Kasumi-1 (cell line): ENCODE measurements at regions not wholly inside any gene's neighbourhood (a gene's known extent, or its start where the extent isn't known, plus 50 kb on each side); places are given as distances from the start of the nearest gene placed in this dataset.
A peak's percentile ranks its signal among the peaks of the same experiment; 100 is the strongest.
"Not testable (repeated sequence)": the region's sequence is repeated elsewhere in the genome, so short reads cannot be mapped to it uniquely, and the experiment has no call there.

Source experiments
- DNase-seq, 2 experiments: peaks; one replicate each; lab custom pipeline; 2025; lab: John Stamatoyannopoulos, UW

DNA sequence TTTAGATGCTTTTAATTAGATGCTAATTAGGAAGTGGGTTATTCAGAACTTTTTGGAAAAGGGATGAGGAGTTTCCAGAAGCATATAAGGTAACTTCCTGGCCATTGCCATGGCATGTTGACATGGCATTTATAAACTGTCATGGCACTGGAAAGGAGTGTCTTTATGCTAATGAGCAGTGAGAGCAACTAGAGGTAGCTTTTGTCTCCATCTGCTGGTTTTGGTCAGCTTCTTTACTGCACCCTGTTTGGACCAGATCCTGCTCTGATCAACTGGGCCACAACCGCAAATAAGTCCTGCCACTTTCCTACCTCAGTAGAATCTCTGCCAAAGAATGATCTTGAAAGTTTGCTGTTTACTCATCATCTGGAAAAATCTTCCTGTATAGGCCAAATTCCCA lies 193.6 kb downstream of the FAM72C start:
- DNase-seq: not testable (repeated sequence)

DNA sequence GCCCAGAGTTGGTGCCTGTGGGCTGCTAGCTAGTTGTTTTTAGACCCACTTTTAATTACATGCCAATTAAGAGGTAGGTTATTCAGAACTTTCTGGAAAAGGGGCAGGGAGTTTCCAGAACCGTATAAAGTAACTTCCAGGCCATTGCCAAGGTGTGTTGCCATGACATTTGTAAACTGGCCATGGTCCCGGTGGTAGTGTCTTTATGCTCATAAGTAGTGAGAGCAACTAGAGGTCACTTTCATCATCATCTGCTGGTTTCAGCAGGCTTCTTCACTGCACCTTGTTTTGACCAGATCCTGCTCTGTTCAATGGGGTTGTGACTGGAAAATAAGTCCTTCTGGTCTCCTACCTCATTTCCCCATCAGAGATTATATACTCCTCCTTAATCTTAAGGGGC lies 207.0 kb downstream of the FAM72C start:
- DNase-seq: not testable (repeated sequence)

DNA sequence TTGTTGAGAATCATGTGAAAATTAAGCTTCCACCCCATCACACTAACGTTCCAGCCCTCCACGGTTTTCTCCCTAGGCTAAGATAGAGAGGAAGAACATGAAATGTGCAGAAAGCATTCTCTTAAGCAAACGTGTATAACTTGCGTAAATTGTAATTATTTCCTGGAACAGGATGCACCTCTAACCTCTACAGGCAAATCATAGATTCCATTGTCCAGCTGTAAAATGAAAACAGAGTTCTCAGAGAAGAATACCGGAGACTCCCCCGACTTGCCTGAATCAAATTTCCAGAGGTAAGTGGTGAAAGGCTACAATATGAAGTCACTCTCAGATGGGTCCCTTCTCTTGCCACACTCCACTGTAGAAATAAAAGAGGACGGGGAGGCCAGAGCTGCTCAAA lies 211.4 kb downstream of the FAM72C start:
- not testable (repeated sequence) for DNase-seq

DNA sequence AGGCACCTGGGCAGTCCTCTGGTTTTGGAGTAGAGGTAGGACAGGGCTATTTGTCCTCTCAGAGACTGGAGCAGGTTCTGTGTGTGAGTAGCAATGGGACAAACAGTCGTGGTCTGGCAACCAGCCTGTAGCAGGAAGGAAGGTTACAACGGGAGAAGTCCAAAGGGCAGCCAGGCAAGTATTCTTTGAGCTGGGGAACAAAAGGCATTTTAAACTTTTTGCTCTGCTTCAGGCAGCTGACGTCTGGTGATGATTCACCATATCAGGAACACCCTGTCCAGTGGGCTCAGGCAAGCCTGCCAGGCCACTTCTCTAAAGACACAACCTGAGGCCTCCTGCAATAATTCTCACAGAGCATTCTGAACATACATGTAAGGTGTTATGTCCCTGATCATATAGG lies 215.8 kb downstream of the FAM72C start:
- not testable (repeated sequence) for DNase-seq

DNA sequence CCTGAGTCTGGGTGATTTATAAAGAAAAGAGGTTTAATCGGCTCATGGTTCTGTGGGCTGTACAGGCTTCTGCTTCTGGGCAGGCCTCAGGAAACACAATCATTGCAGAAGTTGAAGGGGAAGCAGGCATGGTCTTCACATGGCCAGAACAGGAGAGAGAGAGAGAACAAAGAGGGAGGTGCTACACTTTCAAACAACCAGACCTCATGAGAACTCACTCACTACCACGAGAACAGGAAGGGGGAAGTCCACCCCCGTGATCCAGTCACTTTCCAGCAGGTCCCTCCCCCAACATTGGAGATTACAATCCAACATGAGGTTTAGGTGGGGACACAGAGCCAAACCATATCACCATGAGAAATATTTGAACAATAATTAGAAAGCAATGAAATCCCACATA lies 222.9 kb downstream of the FAM72C start:
- peak; percentile 32 to 45 for DNase-seq

DNA sequence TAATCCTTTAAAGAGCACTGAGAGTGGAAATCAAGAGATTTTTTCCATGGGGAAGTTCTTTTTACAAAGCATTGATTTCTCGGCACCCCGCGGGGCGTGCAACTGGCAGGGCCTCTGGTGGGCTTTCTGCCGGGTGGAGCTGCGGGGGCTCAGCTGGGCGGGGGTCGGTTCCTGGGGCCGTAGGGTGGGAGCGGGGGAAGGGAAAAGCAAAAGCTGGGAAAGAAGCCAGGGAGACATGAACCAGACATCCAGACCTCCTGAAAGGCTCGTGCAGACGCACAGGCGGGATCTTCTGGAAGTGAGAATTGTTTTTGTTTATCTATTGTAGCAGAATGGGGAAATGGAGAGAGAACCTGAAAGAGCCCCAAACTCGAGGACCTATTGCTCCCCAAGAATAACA lies 235.2 kb downstream of the FAM72C start:
- DNase-seq: no peak

DNA sequence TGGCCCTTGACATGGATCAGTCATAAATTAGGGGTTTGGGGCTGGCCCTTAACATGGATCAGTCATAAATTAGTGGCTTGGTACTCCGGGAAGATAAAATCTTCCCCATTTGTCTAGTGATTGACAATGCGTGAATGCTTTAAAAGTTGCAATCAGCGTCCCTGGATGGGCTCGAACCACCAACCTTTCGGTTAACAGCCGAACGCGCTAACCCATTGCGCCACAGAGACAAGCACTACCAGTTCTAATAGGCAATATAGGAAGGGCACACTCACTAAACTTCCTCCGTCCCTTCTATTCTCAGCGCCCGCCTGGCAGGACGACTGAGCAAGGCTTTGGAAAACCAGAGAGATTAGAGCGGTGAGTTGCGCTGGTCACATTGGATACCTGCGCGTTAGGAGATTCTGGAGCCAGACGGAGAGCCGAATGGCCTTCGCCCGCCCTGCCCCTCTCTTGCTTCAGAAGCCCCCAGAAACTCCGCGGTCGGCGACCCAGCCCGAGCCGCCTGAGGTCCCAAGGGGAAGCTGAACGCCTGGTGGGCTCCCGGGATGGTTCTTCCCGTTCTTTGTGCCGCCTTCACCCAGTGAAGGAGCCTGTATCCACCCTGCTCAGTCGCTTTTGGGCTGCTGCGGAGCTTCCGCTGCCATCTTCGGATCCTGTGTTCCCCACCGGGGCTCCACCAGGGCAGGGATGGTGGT lies 235.9 kb downstream of the FAM72C start:
- no peak for DNase-seq

DNA sequence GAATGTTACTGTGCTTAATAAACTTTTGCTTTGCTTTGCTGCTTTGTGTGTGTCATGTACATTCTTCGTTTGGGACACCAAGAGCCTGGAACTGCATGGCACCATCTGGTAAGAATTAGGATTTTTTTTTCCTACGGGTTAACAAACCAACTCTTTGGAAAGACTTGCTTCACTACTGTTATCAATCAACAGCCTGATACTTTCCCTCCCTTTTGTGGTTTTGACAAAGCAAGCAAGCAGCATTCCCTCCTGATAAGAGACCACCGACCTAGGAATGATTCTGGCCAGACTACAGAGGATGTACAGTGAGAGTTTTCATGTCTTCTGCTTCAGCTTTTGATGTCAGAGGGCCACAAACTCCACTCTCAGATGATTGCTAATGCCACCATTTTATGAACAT lies 237.5 kb downstream of the FAM72C start:
- not testable (repeated sequence) for DNase-seq

DNA sequence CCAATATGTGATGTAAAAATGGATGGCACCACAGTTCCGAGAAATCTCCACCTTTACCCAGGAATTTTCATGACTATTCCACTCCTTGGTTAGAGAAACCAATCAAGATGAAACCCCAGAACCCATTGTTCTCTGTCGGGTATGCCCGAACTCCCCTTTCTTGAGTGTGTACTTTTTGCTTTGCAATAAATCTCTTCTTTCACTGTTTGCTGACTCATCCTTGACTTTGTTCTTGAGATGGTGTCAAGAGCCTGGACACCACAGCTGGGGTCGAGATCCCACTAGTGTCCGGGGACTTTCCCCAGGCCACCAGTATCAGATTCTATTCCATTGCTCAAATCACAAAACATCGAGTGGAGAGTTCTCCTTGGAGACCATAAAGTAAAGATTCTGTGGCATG lies 240.9 kb downstream of the FAM72C start:
- not testable (repeated sequence) for DNase-seq

DNA sequence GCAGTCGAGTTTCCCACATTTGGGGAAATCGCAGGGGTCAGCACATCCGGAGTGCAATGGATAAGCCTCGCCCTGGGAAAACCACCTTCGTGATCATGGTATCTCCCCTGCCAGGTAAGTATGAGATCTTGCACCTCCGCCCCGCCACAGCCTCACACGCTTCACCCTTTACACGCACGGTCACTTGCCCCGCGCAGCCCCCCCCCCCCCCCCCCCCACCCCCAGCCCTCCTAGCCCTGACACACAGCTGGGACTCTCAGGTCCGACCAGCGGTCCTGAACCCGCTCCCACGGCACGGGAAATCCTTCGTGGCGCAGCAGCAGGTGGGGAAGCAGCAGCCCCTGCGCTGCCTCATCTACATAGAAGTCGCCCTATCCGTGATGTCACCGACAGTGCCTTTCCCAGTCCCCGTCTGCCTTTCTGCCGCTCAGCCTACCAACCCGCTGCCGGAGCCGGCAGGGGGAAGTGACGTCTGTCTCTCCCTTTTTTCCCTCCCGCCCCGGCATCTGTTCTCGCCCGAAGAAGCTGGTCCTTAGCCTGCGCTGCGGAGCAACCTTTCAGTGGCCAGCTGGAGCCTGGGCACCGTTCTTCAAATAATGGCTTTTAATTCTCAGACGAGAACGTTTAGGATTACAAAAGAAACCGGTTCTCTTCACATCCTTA lies 242.2 kb downstream of the FAM72C start:
- DNase-seq: not testable (repeated sequence)

DNA sequence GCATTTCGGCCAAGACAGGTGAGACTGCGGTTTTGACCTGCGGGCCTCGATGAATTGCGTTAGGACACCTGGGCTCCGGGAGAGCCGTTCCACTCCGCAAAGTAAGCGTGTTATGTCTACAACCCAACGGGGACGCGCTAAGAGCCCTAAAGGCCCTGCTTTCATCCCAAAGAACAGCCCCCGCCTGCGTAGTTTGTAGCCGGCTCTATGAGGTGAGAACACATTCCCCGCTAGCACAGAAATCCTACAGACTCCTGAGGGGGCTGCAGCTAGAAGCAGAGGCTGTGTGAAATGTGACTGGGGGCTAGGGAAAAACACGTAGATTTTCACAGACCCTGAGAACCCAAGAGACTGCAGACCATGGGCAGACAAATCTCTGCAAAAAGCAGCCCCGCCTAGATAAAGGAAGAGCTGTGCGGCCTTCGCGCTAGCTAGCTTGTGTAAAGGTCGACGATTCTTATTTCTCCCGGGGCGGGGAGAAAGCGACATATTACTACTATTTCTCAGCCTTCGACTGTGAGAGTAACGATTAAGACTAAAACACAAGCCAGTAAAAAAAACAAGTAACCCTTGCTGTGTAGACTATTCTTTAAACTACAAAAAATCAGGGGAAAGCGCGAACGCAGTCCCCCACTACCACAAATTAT lies 242.9 kb downstream of the FAM72C start:
- not testable (repeated sequence) for DNase-seq

DNA sequence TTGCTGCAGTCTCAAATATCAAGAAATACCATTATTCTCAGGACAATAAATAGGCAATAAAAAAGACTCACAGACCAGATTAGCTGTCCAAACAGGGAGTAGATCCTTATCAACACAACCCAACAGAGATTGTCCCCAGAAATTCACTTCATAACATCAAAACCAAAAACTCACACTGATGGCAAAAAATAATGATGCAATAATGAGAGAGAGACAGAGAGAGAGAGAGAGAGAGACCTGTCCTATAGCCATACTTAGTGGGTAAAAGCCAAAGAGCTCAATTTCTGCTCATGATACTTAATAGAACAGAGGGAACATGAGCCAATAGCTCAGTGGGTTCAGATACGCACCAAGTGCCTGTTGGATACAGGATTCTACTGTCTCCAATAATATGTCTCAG lies 244.5 kb downstream of the FAM72C start:
- DNase-seq: no peak

DNA sequence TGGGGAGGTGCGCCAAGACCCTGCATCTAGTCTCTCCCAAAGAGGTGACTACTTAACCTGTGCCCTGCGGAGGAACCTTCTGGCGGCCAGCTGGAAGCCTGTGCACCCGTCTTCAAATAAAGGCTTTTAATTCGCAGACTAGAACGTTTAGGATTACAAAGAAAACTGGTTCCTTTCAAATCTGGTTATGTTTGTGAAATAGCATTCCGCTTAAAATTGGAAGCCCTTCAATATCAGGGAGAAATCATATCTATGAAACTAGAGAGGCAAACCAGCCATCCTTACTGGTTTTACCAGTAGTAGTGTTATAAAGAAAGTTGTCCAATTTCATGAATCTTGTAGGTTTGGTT lies 250.8 kb downstream of the FAM72C start:
- DNase-seq: no peak

DNA sequence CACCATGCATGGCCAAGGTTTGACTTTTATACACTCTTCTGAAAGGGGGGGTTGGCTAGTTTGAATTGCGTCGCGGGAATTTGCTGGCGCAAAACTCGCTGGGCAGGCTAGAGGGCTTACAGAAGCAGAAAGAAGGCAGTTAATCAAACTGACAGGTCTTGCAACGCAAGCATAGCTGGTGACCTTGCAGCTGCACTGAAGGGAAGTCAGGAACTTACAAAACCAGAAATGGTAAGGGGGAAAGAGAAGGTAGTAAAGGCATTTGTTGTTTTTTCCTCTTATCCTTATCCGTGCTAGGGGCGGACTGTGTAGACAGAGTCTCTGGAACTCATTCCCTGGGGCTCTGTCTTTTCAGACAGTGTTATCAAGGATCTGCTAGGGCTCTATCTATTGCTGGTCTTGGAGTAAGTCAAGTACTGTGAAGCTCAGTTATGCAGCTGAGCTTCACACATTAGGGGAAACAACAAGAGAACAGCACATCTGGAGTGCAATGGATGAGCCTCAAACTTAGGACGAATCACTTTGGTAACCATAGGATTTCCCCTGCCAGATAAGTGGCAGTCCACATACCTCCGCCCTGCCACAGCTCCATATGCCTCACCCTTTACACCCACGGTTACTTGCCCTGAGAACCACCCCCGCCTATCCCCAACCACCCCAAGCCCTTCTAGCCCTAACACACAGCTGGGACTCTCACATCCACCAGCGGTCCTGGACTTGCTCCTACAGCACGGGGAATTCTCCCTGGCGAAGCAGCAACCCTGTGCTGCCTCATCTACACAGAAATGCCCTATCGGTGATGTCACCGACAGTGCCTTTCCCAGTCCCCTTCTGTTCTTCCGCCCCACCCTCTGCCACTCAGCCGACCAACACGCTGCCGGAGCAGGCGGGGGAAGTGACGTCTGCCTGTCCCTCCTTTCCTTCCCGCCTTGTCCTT lies 251.4 kb downstream of the FAM72C start:
- peak; percentile 17 to 25 for DNase-seq

DNA sequence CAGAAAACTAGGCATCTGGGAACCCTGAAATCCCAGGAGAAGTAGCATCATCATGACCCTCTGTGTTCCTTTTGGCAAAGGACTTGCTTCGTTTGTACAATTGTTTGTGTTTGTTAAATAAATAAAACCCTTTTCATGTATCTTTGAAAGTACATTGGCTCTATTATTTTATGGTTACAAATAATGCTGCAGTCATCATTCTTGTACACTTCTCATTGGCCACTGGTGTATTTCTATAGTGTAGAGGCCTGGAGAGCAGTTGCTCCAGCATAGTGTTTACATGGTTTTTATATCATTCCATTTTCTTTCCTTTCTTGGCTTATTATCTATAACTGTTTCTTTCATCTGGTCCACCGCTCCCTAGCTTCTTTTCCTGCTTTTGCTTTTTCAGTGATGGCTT lies 253.3 kb downstream of the FAM72C start:
- no peak for DNase-seq

DNA sequence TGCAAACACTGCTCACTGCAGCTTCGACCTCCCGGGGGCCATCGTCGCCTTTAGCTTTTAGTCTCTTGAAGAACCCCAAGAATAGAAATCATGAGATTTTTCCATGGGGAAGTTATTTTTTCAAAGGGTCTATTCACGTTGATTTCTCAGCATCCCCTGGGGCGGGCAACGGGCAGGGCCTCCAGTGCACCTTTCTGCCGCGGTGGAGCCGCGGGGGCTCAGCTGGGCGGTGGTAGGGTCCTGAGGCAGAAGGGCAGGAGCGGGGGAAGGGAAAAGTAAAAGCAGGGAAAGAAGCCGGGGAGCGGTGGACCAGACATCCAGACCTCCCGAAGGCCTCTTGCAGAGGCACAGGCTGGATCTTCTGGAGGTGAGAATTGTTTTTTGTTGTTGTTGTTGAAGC lies 253.8 kb downstream of the FAM72C start:
- DNase-seq: no peak

DNA sequence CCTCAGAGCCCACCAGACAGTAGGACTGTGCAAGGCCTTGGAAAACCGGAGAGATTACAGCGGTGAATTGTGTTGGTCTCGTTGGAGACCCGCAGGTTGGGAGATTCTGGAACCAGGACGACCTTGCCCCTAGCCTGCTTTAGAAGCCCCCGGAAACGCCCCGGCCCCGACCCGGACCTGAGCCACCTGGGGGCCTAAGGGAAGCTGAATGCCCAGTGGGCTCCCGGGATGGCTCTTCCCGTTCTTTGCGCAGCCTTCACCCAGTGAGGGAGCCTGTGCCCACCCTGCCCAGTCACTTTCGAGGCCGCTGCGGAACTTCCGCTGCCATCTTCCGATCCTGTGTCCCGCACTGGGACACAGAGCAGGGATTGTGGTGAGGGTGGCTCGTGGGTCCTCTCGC lies 254.4 kb downstream of the FAM72C start:
- no peak for DNase-seq

DNA sequence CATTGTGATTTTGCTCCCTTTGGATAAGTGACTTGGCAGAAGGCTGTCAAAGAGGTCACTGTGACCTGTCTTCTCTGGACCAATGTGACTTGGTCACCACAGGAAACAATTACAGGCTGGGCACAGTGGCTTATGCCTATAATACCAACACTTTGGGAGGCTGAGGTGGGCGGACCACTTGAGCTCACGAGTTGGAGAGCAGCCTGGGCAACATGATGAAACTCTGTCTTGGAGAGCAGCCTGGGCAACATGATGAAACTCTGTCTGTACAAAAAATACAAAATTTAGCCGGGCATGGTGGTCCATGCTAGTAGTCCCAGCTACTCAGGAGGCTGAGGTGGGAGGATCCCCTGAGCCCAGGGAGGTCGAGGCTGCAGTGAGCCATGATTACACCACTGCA lies 256.9 kb downstream of the FAM72C start:
- not testable (repeated sequence) for DNase-seq

DNA sequence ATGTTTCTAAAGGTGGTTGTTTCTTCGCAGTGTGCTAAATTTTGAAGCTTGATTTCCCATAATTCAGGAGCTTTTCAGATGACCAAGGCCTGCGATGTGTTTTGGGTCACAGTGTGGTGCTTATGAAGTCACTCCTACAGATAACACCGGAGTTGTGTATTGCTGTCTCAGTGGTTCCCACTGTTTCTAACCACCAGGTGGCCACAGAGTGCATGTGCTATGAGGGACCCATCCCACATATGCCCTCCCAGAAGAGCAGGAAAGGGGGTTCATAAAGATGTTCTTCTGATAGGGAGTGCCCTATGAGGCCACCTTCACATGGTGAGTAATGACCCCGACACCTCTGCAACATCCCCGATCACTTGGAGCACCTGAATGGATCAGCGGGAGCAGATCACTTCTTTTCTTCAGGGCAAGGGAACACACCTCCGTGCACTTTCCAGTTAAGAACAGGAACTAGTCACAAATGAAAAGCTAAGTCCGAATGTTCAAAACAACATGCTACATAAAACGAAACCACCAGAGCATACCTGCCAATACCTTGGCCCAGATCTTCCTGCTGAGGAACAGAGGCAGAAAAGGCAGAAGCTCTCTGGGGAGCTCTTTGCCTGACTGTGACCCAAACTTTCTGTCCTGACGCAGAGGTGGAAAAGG lies 262.1 kb downstream of the FAM72C start:
- peak in 1 of 2 experiments; percentile 36 for DNase-seq

DNA sequence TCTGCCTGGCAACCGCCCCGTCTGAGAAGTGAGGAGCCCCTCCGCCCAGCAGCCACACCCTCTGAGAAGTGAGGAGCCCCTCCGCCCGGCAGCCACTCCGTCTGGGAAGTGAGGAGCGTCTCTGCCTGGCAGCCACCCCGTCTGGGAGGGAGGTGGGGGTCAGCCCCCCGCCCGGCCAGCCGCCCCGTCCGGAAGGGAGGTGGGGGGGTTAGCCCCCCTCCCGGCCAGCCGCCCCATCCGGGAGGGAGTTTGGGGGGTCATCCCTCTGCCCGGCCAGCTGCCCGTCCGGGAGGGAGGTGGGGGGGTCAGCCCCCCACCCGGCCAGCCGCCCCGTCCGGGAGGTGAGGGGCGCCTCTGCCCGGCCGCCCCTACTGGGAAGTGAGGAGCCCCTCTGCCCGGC lies 269.0 kb downstream of the FAM72C start:
- not testable (repeated sequence) for DNase-seq

DNA sequence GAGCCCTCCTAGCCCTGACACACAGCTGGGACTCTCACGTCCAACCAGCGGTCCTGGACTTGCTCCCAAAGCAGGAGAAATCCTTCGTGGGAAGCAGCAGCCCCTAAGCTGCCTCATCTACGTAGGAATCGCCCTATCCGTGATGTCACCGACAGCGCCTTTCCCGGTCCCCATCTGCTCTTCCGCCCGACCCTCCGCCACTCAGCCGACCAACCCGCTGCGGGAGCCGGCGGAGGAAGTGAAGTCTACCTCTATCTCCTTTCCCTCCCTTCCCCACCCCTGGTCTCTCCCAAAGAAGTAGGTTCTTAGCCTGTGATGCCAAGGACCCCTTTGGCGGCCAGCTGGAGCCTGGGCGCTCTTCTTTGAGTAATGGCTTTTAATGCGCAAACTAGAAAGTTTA lies 272.1 kb downstream of the FAM72C start:
- DNase-seq: no peak

DNA sequence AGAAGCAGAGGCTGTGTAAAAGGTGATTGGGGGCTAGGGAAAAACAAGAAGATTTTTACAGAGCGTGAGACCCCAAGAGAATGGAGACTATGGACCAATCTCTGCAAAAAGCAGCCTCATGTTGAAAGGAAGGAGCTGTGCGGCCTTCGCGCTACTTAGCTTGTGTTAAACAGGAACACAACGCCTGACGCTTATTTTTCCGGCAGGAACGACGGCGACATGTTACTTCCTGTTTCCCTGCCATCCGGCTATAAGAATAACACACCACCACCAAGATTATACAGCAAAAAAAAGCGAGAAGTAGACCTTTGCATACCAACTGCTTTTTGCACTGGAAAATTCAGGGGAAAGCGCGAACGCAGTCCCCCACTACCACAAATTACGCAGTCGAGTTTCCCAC lies 272.7 kb downstream of the FAM72C start:
- no peak for DNase-seq
